Tibial nerve (tissue), 4 donors: ENCODE measurements at regions not wholly inside any gene's neighbourhood (a gene's known extent, or its start where the extent isn't known, plus 50 kb on each side); places are given as distances from the start of the nearest gene placed in this dataset.

ENCODE experiments used
- DNase-seq, 2 donors: peaks; one replicate each; pipeline ENCODE4 v3.0.0-alpha.2; 2019; ENCODE audit warnings: low spot score in 2 of 2
- H3K27ac ChIP-seq, 4 donors: fragments of 200-600 bp; sonication (generic) in 3 of 4; one replicate each; pipeline ENCODE4 v1.5.1; 2017 to 2019; ENCODE audit warnings: mild to moderate bottlenecking in 1 of 4
- H3K27me3 ChIP-seq, 2 donors: fragments of 200-600 bp; sonication (generic) in 1 of 2; one replicate each; pipeline versions ENCODE4 v1.5.1 to v1.6.0; 2017 to 2019
- H3K36me3 ChIP-seq, 3 donors: fragments of 200-600 bp; sonication (generic); one replicate each; pipeline ENCODE4 v1.5.1; 2018 to 2019
- H3K4me1 ChIP-seq, 4 donors: fragments of 200-600 bp; sonication (generic) in 3 of 4; one replicate each; pipeline ENCODE4 v1.5.1; 2017 to 2019
- H3K4me3 ChIP-seq, 4 donors: fragments of 200-600 bp; sonication (generic) in 3 of 4; one replicate each; pipeline ENCODE4 v1.5.1; 2017 to 2019; ENCODE audit warnings: mild to moderate bottlenecking in 1 of 4, moderate library complexity in 1 of 4
- H3K9me3 ChIP-seq, 4 donors: fragments of 200-600 bp; sonication (generic) in 3 of 4; one replicate each; pipeline ENCODE4 v1.5.1; 2017 to 2019
- CTCF ChIP-seq, 5 experiments: fragments of 200-600 bp in 3 of 5; fragments of 450-650 bp in 2 of 5; sonication (generic) in 3 of 5; IDR thresholded peaks; one replicate each; pipeline ENCODE4 v1.5.1; 2016 to 2019; ENCODE audit warnings: antibody characterized with exemption in 5 of 5, mild to moderate bottlenecking in 3 of 5, moderate library complexity in 2 of 5
- EP300 ChIP-seq, 2 donors: sonication (generic); formaldehyde crosslinking; IDR thresholded peaks; one replicate each; pipeline ENCODE4 v1.6.1; 2017; ENCODE audit warnings: antibody characterized with exemption in 2 of 2, mild to moderate bottlenecking in 1 of 2
- POLR2A ChIP-seq, 2 donors: fragments of 450-650 bp; IDR thresholded peaks; one replicate each; pipeline ENCODE4 v1.6.1; 2017; ENCODE audit warnings: antibody characterized with exemption in 2 of 2, mild to moderate bottlenecking in 2 of 2, moderate library complexity in 2 of 2
- WGBS, 2 donors: methylation state at CpG; one replicate each; pipeline ENCODE4 v1.1.5; 2018; 5-methylcytosine and 5-hydroxymethylcytosine counted together

GRCh38 chrX:20354505-20354904, 87.8 kb upstream of the RPS6KA3 start:
- no peak overlapping the region for H3K27ac ChIP-seq
- H3K9me3 ChIP-seq: no peaks in the 10 kb centered on the region
- H3K36me3 ChIP-seq: no peaks in the 10 kb centered on the region
- no peak for TF ChIP-seq EP300 (IDR thresholded peaks at IDR 0.05)
- no peak for TF ChIP-seq POLR2A (IDR thresholded peaks at IDR 0.05)
- no peak for TF ChIP-seq CTCF (IDR thresholded peaks at IDR 0.05)
- H3K4me3 ChIP-seq: no peak overlapping the region
- no peak for DNase-seq
- WGBS, 2 donors: 71 to 93% methylated on average over 5 of the region's 5 CpGs
- no peaks in the 10 kb centered on the region for H3K27me3 ChIP-seq
- no peaks in the 10 kb centered on the region for H3K4me1 ChIP-seq

GRCh38 chrX:20352935-20353336, 86.2 kb upstream of the RPS6KA3 start:
- no peak overlapping the region for H3K27ac ChIP-seq
- no peak for TF ChIP-seq POLR2A (IDR thresholded peaks at IDR 0.05)
- no peak for TF ChIP-seq EP300 (IDR thresholded peaks at IDR 0.05)
- TF ChIP-seq CTCF (IDR thresholded peaks at IDR 0.05): no peak
- DNase-seq: no peak
- H3K4me3 ChIP-seq: no peak overlapping the region
- H3K4me1 ChIP-seq: no peaks in the 10 kb centered on the region
- H3K36me3 ChIP-seq: no peaks in the 10 kb centered on the region
- WGBS, 2 donors: 80 to 88% methylated on average over 3 of the region's 3 CpGs
- no peaks in the 10 kb centered on the region for H3K27me3 ChIP-seq
- no peaks in the 10 kb centered on the region for H3K9me3 ChIP-seq

- Histone ChIP-seq H3K9me3 (no peaks in the 10 kb centered on the region), H3K36me3 (no peaks in the 10 kb centered on the region), H3K27me3 (no peaks in the 10 kb centered on the region), H3K27ac (no peak overlapping the region), H3K4me3 (no peak overlapping the region), H3K4me1 (no peaks in the 10 kb centered on the region)
- DNase-seq: no peak
- TF ChIP-seq CTCF (IDR thresholded peaks at IDR 0.05) (no peak), EP300 (IDR thresholded peaks at IDR 0.05) (no peak), POLR2A (IDR thresholded peaks at IDR 0.05) (no peak)
- 78 to 79% methylated on average over 6 of the region's 6 CpGs for WGBS, 2 donors
Observed at GRCh38 chrX:20352504-20352903, 85.8 kb upstream of the RPS6KA3 start.

- DNase-seq: no peak
- TF ChIP-seq EP300 (IDR thresholded peaks at IDR 0.05): no peak
- no peak for TF ChIP-seq CTCF (IDR thresholded peaks at IDR 0.05)
- TF ChIP-seq POLR2A (IDR thresholded peaks at IDR 0.05): no peak
- Histone ChIP-seq H3K27me3 (no peaks in the 10 kb centered on the region), H3K4me3 (no peak overlapping the region), H3K27ac (no peak overlapping the region), H3K4me1 (no peaks in the 10 kb centered on the region), H3K9me3 (no peaks in the 10 kb centered on the region), H3K36me3 (no peaks in the 10 kb centered on the region)
- 48 to 60% methylated on average over 3 of the region's 3 CpGs for WGBS, 2 donors
Observed at GRCh38 chrX:20350596-20350995, 83.9 kb upstream of the RPS6KA3 start.

GRCh38 chrX:20348139-20348538, 81.4 kb upstream of the RPS6KA3 start:
- no peaks in the 10 kb centered on the region for H3K36me3 ChIP-seq
- no peaks in the 10 kb centered on the region for H3K9me3 ChIP-seq
- DNase-seq: no peak
- no peaks in the 10 kb centered on the region for H3K4me1 ChIP-seq
- 58 to 82% methylated on average over 4 of the region's 4 CpGs for WGBS, 2 donors
- no peak overlapping the region for H3K27ac ChIP-seq
- H3K4me3 ChIP-seq: no peak overlapping the region
- no peak for TF ChIP-seq POLR2A (IDR thresholded peaks at IDR 0.05)
- TF ChIP-seq CTCF (IDR thresholded peaks at IDR 0.05): no peak
- TF ChIP-seq EP300 (IDR thresholded peaks at IDR 0.05): no peak
- H3K27me3 ChIP-seq: no peaks in the 10 kb centered on the region
